ENCODE measurements at regions not wholly inside any gene's neighbourhood (a gene's known extent, or its start where the extent isn't known, plus 50 kb on each side); places are given as distances from the start of the nearest gene placed in this dataset.

GRCh38 chr12:92332552-92332951 is 186.9 kb upstream of the BTG1 start:
- no peak for TF ChIP-seq CTCF (conservative IDR thresholded peaks at IDR 0.05)
- no peak for TF ChIP-seq EZH2 (IDR thresholded peaks at IDR 0.05; ENCODE audit: low read depth)
